ENCODE measurements at regions not wholly inside any gene's neighbourhood (a gene's known extent, or its start where the extent isn't known, plus 50 kb on each side); places are given as distances from the start of the nearest gene placed in this dataset.

DNA sequence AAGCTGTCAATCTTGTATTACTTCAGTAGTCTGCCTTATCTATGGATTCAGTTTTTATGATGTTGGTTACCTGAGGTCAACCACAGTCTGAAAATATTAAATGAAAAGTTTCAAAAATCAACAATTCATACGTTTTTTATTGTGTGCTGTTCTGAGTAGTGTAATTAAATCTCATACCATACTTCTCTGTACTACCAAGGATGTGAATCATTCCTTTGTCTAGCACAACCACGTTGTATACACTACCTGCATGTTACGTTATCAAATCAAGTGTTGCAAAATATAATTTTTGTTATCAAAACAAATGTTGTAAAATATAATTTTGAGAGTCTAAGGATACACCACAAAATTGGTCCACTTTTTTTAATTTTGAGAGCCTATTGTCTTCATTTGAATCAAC is 590.2 kb upstream of the SETBP1 start:
- TF ChIP-seq EZH2phosphoT487 (conservative IDR thresholded peaks at IDR 0.05; ENCODE audit: low read length): no peak
- TF ChIP-seq, protein P1, sequence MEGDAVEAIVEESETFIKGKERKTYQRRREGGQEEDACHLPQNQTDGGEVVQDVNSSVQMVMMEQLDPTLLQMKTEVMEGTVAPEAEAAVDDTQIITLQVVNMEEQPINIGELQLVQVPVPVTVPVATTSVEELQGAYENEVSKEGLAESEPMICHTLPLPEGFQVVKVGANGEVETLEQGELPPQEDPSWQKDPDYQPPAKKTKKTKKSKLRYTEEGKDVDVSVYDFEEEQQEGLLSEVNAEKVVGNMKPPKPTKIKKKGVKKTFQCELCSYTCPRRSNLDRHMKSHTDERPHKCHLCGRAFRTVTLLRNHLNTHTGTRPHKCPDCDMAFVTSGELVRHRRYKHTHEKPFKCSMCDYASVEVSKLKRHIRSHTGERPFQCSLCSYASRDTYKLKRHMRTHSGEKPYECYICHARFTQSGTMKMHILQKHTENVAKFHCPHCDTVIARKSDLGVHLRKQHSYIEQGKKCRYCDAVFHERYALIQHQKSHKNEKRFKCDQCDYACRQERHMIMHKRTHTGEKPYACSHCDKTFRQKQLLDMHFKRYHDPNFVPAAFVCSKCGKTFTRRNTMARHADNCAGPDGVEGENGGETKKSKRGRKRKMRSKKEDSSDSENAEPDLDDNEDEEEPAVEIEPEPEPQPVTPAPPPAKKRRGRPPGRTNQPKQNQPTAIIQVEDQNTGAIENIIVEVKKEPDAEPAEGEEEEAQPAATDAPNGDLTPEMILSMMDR (IDR thresholded peaks at IDR 0.05; ENCODE audit: insufficient read depth, low read length, poor library complexity, severe bottlenecking): no peak

DNA sequence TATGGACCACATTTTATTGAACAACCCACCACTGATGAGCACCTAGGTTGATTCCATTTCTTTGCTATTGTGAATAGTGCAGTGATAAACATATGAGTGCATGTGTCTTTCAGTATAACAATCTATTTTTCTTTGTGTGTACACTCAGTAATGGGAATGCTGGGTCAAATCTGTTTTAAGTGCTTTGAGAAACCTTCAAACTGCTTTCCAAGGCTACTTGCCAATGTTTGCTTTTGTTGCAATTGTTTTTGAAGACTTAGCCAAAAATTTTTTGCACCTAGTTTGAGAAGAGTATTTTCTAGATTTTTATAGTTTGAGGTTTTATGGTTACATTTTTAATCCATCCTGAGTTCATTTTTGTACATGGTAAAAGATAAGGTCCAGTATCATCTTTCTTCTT is 587.4 kb upstream of the SETBP1 start:
- H3K36me3 ChIP-seq (ENCODE audit: low read length): no peaks in the 10 kb centered on the region
- H3K4me2 ChIP-seq (ENCODE audit: low read depth, low read length, poor library complexity, severe bottlenecking): no peak overlapping the region
- H3F3A ChIP-seq (ENCODE audit: insufficient read depth): no peaks in the 10 kb centered on the region
- no peak overlapping the region for H3K4me3 ChIP-seq (ENCODE audit: insufficient read depth, low read length, poor library complexity, severe bottlenecking)
- no peak overlapping the region for H2AFZ ChIP-seq (ENCODE audit: low read depth, low read length, severe bottlenecking)
- no peaks in the 10 kb centered on the region for H3K79me2 ChIP-seq (ENCODE audit: insufficient read depth, low read length)
- no peaks in the 10 kb centered on the region for H3K27me3 ChIP-seq (ENCODE audit: low read length)
- no peak overlapping the region for H3K9ac ChIP-seq (ENCODE audit: low read length)
- H3K9me3 ChIP-seq (ENCODE audit: insufficient read depth, low read length): no peaks in the 10 kb centered on the region
- no peak overlapping the region for H3K27ac ChIP-seq (ENCODE audit: low read depth, low read length)
- no peaks in the 10 kb centered on the region for H3K9me2 ChIP-seq (replicated peaks; ENCODE audit: insufficient read depth, low read length)
- H4K20me1 ChIP-seq (ENCODE audit: low read depth, low read length): no peaks in the 10 kb centered on the region
- TF ChIP-seq, protein P1 (IDR thresholded peaks at IDR 0.05; ENCODE audit: insufficient read depth, low read length, poor library complexity, severe bottlenecking): no peak
- no peak for TF ChIP-seq EZH2phosphoT487 (conservative IDR thresholded peaks at IDR 0.05; ENCODE audit: low read length)

More for the DNA sequence above, 590.2 kb upstream of the SETBP1 start:
- Histone ChIP-seq H3K9me3 (ENCODE audit: insufficient read depth, low read length) (no peaks in the 10 kb centered on the region), H3K27me3 (ENCODE audit: low read length) (no peaks in the 10 kb centered on the region), H3F3A (ENCODE audit: insufficient read depth) (no peaks in the 10 kb centered on the region), H3K79me2 (ENCODE audit: insufficient read depth, low read length) (no peaks in the 10 kb centered on the region), H4K20me1 (ENCODE audit: low read depth, low read length) (no peaks in the 10 kb centered on the region), H3K9ac (ENCODE audit: low read length) (no peak overlapping the region), H3K27ac (ENCODE audit: low read depth, low read length) (no peak overlapping the region), H3K4me2 (ENCODE audit: low read depth, low read length, poor library complexity, severe bottlenecking) (no peak overlapping the region), H2AFZ (ENCODE audit: low read depth, low read length, severe bottlenecking) (no peak overlapping the region), H3K4me3 (ENCODE audit: insufficient read depth, low read length, poor library complexity, severe bottlenecking) (no peak overlapping the region), H3K9me2 (replicated peaks; ENCODE audit: insufficient read depth, low read length) (no peaks in the 10 kb centered on the region), H3K36me3 (ENCODE audit: low read length) (no peaks in the 10 kb centered on the region)

DNA sequence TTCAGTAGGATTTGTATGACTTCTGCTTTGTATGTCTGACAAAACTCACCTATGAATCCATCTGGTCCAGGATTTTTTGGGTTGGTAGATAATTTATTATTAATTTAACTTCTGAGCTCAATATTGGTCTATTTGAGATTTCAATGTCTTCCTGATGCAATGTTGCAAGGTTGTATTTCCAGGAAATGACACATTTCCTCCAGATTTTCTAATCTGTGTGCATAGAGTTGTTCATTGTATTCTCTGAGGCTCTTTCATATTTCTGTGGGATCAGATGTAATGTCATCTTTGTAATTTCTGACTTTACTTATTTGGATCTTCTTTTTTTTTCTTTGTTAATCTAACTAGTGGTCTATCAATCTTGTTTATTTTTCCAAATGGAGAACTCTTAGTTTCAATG is 584.7 kb upstream of the SETBP1 start:
- TF ChIP-seq EZH2phosphoT487 (conservative IDR thresholded peaks at IDR 0.05; ENCODE audit: low read length): no peak
- TF ChIP-seq, protein P1 (IDR thresholded peaks at IDR 0.05; ENCODE audit: insufficient read depth, low read length, poor library complexity, severe bottlenecking): no peak
- Histone ChIP-seq H3F3A (ENCODE audit: insufficient read depth) (no peaks in the 10 kb centered on the region), H3K79me2 (ENCODE audit: insufficient read depth, low read length) (no peaks in the 10 kb centered on the region), H3K4me3 (ENCODE audit: insufficient read depth, low read length, poor library complexity, severe bottlenecking) (no peak overlapping the region), H3K36me3 (ENCODE audit: low read length) (no peaks in the 10 kb centered on the region), H4K20me1 (ENCODE audit: low read depth, low read length) (no peaks in the 10 kb centered on the region), H3K9me2 (replicated peaks; ENCODE audit: insufficient read depth, low read length) (no peaks in the 10 kb centered on the region), H2AFZ (ENCODE audit: low read depth, low read length, severe bottlenecking) (no peak overlapping the region), H3K9me3 (ENCODE audit: insufficient read depth, low read length) (no peaks in the 10 kb centered on the region), H3K4me2 (ENCODE audit: low read depth, low read length, poor library complexity, severe bottlenecking) (no peak overlapping the region), H3K9ac (ENCODE audit: low read length) (no peak overlapping the region), H3K27ac (ENCODE audit: low read depth, low read length) (no peak overlapping the region), H3K27me3 (ENCODE audit: low read length) (no peaks in the 10 kb centered on the region)

Measured in SU-DHL-6 (cell line).